A549 (cell line): ENCODE measurements at regions not wholly inside any gene's neighbourhood (a gene's known extent, or its start where the extent isn't known, plus 50 kb on each side); places are given as distances from the start of the nearest gene placed in this dataset.

Experiments used
- EP300 ChIP-seq, 2 experiments: fragments of >200 bp; sonication (Bioruptor Twin); formaldehyde crosslinking; IDR thresholded peaks; 2 replicates in 1 of 2; 3 replicates in 1 of 2; pipeline ENCODE4 v1.6.1; 2016 to 2017
- JUNB ChIP-seq: fragments of >200 bp; sonication (Bioruptor Twin); formaldehyde crosslinking; IDR thresholded peaks from 2 replicates; pipeline ENCODE4 v1.6.1; 2016
- POLR2A ChIP-seq: IDR thresholded peaks from 2 replicates; pipeline ENCODE4 v1.6.1; 2012; ENCODE audit warnings: mild to moderate bottlenecking, low read length
- TF ChIP-seq, protein P1 (sequence below): fragments of >200 bp; sonication (Bioruptor Twin); formaldehyde crosslinking; IDR thresholded peaks from 3 replicates; pipeline ENCODE4 v1.5.1; 2016
- TF ChIP-seq, protein P2 (sequence below): fragments of >200 bp; sonication (Bioruptor Twin); formaldehyde crosslinking; IDR thresholded peaks from 3 replicates; pipeline ENCODE4 v1.6.1; 2016
- TF ChIP-seq, protein P3 (sequence below): fragments of 200-600 bp; sonication (generic); IDR thresholded peaks from 2 replicates; pipeline ENCODE4 v1.6.1; 2016; ENCODE audit warnings: antibody characterized with exemption, mild to moderate bottlenecking, moderate library complexity

DNA sequence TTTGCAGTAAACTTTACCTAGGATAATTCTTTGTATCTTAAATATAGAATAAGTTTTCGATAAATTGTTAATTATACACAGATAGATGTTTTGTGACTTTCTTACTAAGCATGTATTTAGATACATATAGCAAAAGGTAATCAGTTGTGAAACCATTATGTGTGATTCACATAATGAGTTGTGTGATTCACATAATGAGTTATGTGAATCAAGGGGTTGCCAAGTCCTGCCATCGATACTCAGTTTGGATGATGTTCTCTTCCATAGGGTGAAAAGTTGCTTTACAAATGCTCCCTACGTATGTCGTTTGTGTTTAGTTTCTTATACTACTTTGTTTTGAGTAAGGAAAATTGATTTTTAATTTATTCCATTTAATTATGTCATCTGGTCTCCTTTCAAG, 682.1 kb downstream of the MECOM start:
- no peak for TF ChIP-seq JUNB
- TF ChIP-seq POLR2A, result no peak
- TF ChIP-seq, protein P1, sequence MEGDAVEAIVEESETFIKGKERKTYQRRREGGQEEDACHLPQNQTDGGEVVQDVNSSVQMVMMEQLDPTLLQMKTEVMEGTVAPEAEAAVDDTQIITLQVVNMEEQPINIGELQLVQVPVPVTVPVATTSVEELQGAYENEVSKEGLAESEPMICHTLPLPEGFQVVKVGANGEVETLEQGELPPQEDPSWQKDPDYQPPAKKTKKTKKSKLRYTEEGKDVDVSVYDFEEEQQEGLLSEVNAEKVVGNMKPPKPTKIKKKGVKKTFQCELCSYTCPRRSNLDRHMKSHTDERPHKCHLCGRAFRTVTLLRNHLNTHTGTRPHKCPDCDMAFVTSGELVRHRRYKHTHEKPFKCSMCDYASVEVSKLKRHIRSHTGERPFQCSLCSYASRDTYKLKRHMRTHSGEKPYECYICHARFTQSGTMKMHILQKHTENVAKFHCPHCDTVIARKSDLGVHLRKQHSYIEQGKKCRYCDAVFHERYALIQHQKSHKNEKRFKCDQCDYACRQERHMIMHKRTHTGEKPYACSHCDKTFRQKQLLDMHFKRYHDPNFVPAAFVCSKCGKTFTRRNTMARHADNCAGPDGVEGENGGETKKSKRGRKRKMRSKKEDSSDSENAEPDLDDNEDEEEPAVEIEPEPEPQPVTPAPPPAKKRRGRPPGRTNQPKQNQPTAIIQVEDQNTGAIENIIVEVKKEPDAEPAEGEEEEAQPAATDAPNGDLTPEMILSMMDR, result no peak
- TF ChIP-seq, protein P2, sequence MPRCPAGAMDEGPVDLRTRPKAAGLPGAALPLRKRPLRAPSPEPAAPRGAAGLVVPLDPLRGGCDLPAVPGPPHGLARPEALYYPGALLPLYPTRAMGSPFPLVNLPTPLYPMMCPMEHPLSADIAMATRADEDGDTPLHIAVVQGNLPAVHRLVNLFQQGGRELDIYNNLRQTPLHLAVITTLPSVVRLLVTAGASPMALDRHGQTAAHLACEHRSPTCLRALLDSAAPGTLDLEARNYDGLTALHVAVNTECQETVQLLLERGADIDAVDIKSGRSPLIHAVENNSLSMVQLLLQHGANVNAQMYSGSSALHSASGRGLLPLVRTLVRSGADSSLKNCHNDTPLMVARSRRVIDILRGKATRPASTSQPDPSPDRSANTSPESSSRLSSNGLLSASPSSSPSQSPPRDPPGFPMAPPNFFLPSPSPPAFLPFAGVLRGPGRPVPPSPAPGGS, result no peak
- TF ChIP-seq, protein P3, sequence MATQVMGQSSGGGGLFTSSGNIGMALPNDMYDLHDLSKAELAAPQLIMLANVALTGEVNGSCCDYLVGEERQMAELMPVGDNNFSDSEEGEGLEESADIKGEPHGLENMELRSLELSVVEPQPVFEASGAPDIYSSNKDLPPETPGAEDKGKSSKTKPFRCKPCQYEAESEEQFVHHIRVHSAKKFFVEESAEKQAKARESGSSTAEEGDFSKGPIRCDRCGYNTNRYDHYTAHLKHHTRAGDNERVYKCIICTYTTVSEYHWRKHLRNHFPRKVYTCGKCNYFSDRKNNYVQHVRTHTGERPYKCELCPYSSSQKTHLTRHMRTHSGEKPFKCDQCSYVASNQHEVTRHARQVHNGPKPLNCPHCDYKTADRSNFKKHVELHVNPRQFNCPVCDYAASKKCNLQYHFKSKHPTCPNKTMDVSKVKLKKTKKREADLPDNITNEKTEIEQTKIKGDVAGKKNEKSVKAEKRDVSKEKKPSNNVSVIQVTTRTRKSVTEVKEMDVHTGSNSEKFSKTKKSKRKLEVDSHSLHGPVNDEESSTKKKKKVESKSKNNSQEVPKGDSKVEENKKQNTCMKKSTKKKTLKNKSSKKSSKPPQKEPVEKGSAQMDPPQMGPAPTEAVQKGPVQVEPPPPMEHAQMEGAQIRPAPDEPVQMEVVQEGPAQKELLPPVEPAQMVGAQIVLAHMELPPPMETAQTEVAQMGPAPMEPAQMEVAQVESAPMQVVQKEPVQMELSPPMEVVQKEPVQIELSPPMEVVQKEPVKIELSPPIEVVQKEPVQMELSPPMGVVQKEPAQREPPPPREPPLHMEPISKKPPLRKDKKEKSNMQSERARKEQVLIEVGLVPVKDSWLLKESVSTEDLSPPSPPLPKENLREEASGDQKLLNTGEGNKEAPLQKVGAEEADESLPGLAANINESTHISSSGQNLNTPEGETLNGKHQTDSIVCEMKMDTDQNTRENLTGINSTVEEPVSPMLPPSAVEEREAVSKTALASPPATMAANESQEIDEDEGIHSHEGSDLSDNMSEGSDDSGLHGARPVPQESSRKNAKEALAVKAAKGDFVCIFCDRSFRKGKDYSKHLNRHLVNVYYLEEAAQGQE, result no peak
- TF ChIP-seq EP300 (IDR thresholded peaks at IDR 0.05), result no peak
